GM12874 (cell line): ENCODE measurements at regions not wholly inside any gene's neighbourhood (a gene's known extent, or its start where the extent isn't known, plus 50 kb on each side); places are given as distances from the start of the nearest gene placed in this dataset.

Experiments used
- CTCF ChIP-seq: IDR thresholded peaks from 2 replicates; pipeline ENCODE4 v1.5.1; 2011; ENCODE audit warnings: low read depth, mild to moderate bottlenecking, control low read depth, low read length, moderate library complexity; ENCODE audit not compliant: insufficient read depth

GRCh38 chr9:129469188-129469987 is 151.5 kb downstream of the C9orf50 start:
- TF ChIP-seq CTCF: no peak

DNA sequence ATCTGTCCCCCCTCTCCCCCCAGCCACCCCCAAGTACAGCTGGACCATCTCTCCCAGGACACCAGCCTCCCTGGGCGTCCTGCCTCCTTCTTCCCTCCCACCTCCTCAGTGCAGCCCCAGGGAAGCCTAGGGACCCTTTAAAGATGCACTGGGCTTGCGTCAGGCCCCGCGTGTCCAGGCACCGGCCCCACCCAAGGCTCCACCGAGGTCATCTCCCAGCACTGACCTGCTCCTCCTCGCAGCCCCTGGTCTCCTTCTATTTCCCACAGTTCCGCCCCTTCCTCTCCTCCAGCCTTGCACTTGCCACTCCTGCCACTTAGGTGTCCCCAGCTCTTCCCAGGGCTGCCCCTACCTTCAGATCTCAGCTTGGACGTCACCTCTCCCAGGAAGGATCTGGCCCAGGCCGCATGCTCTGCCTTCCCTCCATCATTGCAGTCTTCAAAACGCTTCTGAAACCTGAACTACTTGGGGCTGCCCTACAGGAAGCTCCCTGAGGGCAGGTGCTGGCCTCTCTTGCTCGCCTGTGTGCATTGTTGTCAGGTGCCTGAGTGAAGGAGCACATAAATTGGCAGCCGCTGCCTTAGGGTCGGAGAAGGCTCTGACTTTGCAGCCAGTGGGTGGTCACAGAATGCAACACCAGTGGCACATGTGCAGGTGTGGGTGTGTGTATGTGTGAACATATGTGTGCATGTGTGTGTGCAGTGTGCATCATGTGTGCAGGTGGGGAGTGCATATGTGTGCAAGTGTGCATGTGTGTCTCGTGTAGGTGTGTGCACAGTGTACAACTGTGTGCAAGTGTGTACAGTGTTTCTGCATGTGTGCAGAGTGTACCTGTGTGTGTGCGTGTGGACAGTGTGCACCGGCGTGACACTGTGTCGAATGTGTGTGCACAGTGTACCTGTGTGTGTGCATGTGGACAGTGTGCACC is 152.9 kb downstream of the C9orf50 start:
- TF ChIP-seq CTCF: no peak

DNA sequence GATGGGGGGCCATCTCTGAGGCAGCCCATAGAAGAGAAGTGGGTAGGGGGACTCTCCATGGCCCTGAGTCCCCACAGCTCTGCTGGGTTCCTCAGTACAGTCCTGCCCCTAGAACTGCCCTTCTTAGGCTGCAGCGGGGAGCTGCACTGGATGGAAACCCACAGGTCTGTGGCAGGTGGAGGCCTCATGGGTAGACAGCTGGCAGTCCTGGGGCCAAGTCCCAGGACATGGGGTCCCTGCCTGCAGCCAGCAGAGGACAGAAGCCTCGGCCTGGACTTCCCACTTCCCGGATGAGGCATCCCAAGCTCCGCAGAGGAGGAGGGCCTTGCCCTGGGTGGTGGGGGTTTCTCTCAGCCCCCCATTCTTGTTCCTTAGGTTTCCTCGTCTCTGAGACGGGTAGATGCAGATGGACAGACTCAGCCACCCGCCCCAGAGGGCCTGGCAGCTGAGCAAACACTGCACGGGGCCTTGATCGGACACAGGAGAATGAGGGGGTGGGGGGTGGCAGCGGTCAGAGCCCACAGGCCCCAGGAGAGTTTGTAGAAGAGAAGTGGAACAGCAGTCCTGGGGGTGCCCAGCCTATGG is 153.8 kb downstream of the C9orf50 start:
- TF ChIP-seq CTCF: no peak

DNA sequence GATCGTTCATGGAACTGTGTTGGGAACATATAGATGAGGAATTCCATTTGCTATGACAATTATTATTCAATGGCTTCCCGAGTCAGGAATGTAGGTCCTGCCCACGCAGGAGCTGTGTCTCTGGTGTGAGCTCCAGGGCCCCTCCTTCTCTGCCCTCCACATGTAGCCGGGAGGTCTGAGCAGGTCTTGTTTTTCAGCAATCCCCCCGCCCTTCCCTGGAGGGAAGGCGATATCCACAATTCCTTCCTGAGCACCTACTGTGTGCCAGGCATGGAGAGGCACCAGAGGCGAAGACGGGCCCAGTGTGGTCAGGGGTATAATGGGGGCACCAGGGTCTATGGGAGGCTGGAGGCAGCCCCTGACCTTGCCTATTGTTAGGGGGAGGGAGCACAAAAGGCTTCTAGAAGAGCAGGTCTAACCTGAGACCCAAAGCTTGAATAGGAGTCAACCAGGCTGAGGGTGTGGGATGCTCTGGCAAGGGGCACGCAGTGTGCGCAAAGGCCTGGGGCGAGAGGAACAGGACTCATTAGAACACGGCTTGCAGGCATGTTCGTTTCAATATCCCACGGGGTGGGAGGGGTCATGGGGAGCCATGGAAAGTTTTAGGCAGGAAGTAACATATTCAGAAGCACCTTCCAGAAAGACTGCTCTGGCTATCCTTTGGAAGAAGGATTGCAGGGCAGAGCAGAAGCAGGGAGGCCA is 154.9 kb downstream of the C9orf50 start:
- no peak for TF ChIP-seq CTCF

DNA sequence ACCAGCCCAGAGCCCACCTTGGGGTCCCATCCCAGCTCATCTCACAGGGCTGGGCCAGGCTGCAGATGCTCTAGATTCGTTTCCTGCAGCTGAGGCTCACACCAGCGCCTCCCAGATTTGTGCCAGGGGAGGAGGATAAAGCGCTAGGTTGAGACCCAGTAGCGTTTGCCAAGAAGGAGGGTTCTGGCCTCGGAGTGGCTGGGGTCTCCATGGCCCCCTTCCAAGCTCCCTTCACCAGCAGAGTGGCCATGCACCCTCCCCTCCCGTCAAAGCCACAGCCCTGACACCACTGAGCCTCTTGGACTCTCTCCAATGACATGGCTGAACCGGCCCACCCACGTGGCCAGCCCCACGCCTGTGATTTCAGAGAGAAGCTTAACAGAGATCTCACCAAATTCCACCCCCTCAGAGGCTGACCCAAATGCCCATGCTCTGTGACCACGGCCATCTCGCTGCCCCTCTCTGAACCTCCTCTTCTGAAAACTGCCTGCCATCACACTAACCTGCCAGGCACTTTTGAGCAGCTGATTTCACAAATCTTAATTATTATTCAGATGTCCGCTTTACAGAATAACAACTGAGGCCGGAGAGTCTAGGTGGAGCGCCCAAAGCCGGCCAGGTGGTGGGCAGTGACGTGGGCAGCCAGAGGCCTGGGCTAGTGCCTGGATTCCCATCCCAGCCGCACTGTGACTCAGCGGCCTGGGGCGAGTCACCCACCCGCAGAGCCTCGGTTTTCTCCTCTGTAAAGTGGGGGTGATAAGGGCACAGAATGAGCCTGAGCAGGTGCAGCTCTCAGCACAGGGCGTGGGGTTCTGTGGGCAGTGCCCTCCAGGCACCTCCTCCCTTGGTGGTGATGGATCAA is 155.7 kb downstream of the C9orf50 start:
- TF ChIP-seq CTCF: no peak

- no peak for TF ChIP-seq CTCF
Measured at GRCh38 chr9:129463994-129464393, 156.9 kb downstream of the C9orf50 start.
